BE2C (cell line): ENCODE measurements at regions not wholly inside any gene's neighbourhood (a gene's known extent, or its start where the extent isn't known, plus 50 kb on each side); places are given as distances from the start of the nearest gene placed in this dataset.

ENCODE experiments used
- DNase-seq: peaks from one replicate; pipeline ENCODE4 v3.0.0-alpha.2; 2020
- H3K27me3 ChIP-seq: fragments of 250-450 bp; sonication (Bioruptor Pico); 2 replicates; pipeline ENCODE4 v1.5.1; 2020; ENCODE audit warnings: mild to moderate bottlenecking
- H3K36me3 ChIP-seq: fragments of 250-450 bp; sonication (Bioruptor Pico); 2 replicates; pipeline ENCODE4 v1.5.1; 2020; ENCODE audit warnings: mild to moderate bottlenecking
- H3K4me1 ChIP-seq: fragments of 250-450 bp; sonication (Bioruptor Pico); 2 replicates; pipeline ENCODE4 v1.5.1; 2020
- H3K4me3 ChIP-seq: 2 replicates; pipeline ENCODE4 v1.5.1; 2011; ENCODE audit warnings: low read depth, low read length
- H3K9me3 ChIP-seq: fragments of 250-450 bp; sonication (Bioruptor Pico); 2 replicates; pipeline ENCODE4 v1.5.1; 2020
- CTCF ChIP-seq: IDR thresholded peaks from 2 replicates; pipeline ENCODE4 v1.5.1; 2012; ENCODE audit warnings: mild to moderate bottlenecking, low read depth, low read length

- Histone ChIP-seq H3K36me3 (no peaks in the 10 kb centered on the region), H3K4me3 (no peak overlapping the region), H3K9me3 (no peaks in the 10 kb centered on the region), H3K4me1 (no peaks in the 10 kb centered on the region), H3K27me3 (peaks cover 4% of the 10 kb centered on the region; the same call in 1 of the 2 replicates)
- TF ChIP-seq CTCF = no peak
- DNase-seq = no peak
Measured at GRCh38 chr13:29964181-29964845, 113.9 kb upstream of the UBL3 start.

- Histone ChIP-seq H3K36me3 (no peaks in the 10 kb centered on the region), H3K4me3 (no peak overlapping the region), H3K27me3 (0 out of 2 replicates have a peak, but pooled peaks cover under 1% of the 10 kb centered on the region), H3K9me3 (no peaks in the 10 kb centered on the region), H3K4me1 (no peaks in the 10 kb centered on the region)
- DNase-seq = no peak
- TF ChIP-seq CTCF = no peak
Measured at GRCh38 chr13:29963089-29963488, 112.7 kb upstream of the UBL3 start.

- Histone ChIP-seq H3K9me3 (no peaks in the 10 kb centered on the region), H3K4me3 (no peak overlapping the region), H3K4me1 (no peaks in the 10 kb centered on the region), H3K27me3 (peaks cover 18% of the 10 kb centered on the region; the same call in 1 of the 2 replicates), H3K36me3 (no peaks in the 10 kb centered on the region)
- no peak for TF ChIP-seq CTCF
- DNase-seq = no peak
Measured at GRCh38 chr13:29961036-29961670, 110.7 kb upstream of the UBL3 start.

DNA sequence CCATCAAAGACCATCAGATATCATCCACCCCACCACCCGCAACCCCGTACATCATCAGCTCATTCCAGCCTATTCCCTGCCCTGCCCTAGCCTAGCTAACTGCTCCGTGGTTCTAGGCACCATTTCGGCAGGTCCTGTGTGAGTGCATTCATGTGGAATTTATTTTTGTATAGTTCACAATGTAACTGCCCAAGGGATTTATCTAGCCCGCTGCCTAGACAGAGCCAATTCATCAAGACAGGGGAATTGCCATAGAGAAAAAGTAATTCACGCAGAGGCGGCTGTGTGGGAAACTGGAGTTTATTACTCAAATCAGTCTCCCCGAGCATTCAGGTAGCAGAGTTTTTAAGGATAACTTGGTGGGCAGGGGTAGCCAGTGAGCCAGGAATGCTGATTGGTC lies 109.2 kb upstream of the UBL3 start:
- Histone ChIP-seq H3K4me1 (no peaks in the 10 kb centered on the region), H3K9me3 (no peaks in the 10 kb centered on the region), H3K36me3 (no peaks in the 10 kb centered on the region), H3K4me3 (no peak overlapping the region), H3K27me3 (peaks cover 18% of the 10 kb centered on the region; the same call in 1 of the 2 replicates)
- TF ChIP-seq CTCF = no peak
- no peak for DNase-seq

DNA sequence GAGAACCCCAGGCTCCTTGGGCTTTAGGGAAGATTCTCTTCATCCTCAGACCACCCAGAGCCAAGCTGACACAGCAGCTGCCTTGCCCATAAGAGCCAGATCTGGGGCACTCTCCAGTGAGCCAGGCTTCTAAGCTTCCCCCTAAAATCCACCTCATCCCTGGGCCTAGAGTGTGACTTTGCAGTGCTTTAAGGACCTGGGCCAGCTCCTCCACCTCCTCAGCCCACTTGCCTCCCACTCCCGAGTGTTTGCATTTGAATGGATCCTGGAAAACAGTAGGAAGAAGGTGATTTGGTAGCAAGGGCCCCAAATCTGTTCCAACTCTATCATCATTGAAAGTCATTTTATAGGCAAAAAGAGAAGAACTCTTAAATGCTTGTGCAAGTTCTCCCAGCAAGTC lies 108.7 kb upstream of the UBL3 start:
- Histone ChIP-seq H3K9me3 (no peaks in the 10 kb centered on the region), H3K27me3 (peaks cover 18% of the 10 kb centered on the region; the same call in 1 of the 2 replicates), H3K4me3 (no peak overlapping the region), H3K4me1 (no peaks in the 10 kb centered on the region), H3K36me3 (no peaks in the 10 kb centered on the region)
- no peak for DNase-seq
- TF ChIP-seq CTCF = no peak

- no peak for TF ChIP-seq CTCF
- Histone ChIP-seq H3K9me3 (no peaks in the 10 kb centered on the region), H3K4me3 (no peak overlapping the region)
Measured at GRCh38 chr13:29958476-29958875, 108.1 kb upstream of the UBL3 start.

More at GRCh38 chr13:29958476-29958875, 108.1 kb upstream of the UBL3 start:
- no peaks in the 10 kb centered on the region for H3K36me3 ChIP-seq
- H3K27me3 ChIP-seq = peaks cover 18% of the 10 kb centered on the region; the same call in 1 of the 2 replicates
- no peaks in the 10 kb centered on the region for H3K4me1 ChIP-seq
- no peak for DNase-seq
